BJ (cell line): ENCODE measurements at regions not wholly inside any gene's neighbourhood (a gene's known extent, or its start where the extent isn't known, plus 50 kb on each side); places are given as distances from the start of the nearest gene placed in this dataset.

Source experiments
- CTCF ChIA-PET: fragments of 350-600 bp; formaldehyde crosslinking; extraction: SDS; loops from one replicate; lab custom pipeline; 2021; ENCODE audit warnings: antibody characterized with exemption, inconsistent platforms; lab: Yijun Ruan, JAX
- POLR2A ChIA-PET: fragments of 300-600 bp; sonication (Branson Sonifier 250); formaldehyde crosslinking; extraction: SDS; loops from one replicate; lab custom pipeline; 2021; ENCODE audit warnings: antibody characterized with exemption; lab: Charles Lee
- DNase-seq: peaks from one replicate; pipeline ENCODE4 v3.0.0-alpha.2; 2011; ENCODE audit warnings: low read depth
- H3K27me3 ChIP-seq: 2 replicates; pipeline ENCODE4 v1.6.0; 2011; ENCODE audit warnings: low read length; ENCODE audit not compliant: control insufficient read depth, insufficient read depth
- H3K36me3 ChIP-seq: 2 replicates; pipeline ENCODE4 v1.5.1; 2011; ENCODE audit warnings: low read length; ENCODE audit not compliant: control insufficient read depth, insufficient read depth
- H3K4me3 ChIP-seq: 2 replicates; pipeline ENCODE4 v1.5.1; 2011; ENCODE audit warnings: low read depth, mild to moderate bottlenecking, control low read depth, low read length
- CTCF ChIP-seq: IDR thresholded peaks from 2 replicates; pipeline ENCODE4 v1.5.1; 2011; ENCODE audit warnings: low read depth, mild to moderate bottlenecking, control low read depth, inconsistent platforms, low read length, moderate library complexity; ENCODE audit not compliant: insufficient read depth

GRCh38 chr5:136525597-136525996, 160.3 kb upstream of the TRPC7 start:
- H3K36me3 ChIP-seq, result no peaks in the 10 kb centered on the region
- DNase-seq, result no peak
- CTCF ChIA-PET, result no interaction called here
- no peak for TF ChIP-seq CTCF
- H3K4me3 ChIP-seq, result no peak overlapping the region
- H3K27me3 ChIP-seq, result no peaks in the 10 kb centered on the region
- POLR2A ChIA-PET, result no interaction called here

GRCh38 chr5:136522217-136522956, 157.0 kb upstream of the TRPC7 start:
- H3K4me3 ChIP-seq, result no peak overlapping the region
- DNase-seq, result no peak
- ChIA-PET POLR2A (no interaction called here), CTCF (no interaction called here)
- H3K36me3 ChIP-seq, result no peaks in the 10 kb centered on the region
- no peak for TF ChIP-seq CTCF
- no peaks in the 10 kb centered on the region for H3K27me3 ChIP-seq

GRCh38 chr5:136521696-136522095, 156.4 kb upstream of the TRPC7 start:
- Histone ChIP-seq H3K36me3 (no peaks in the 10 kb centered on the region), H3K4me3 (no peak overlapping the region), H3K27me3 (no peaks in the 10 kb centered on the region)
- TF ChIP-seq CTCF, result no peak
- no peak for DNase-seq
- ChIA-PET CTCF (no interaction called here), POLR2A (no interaction called here)

DNA sequence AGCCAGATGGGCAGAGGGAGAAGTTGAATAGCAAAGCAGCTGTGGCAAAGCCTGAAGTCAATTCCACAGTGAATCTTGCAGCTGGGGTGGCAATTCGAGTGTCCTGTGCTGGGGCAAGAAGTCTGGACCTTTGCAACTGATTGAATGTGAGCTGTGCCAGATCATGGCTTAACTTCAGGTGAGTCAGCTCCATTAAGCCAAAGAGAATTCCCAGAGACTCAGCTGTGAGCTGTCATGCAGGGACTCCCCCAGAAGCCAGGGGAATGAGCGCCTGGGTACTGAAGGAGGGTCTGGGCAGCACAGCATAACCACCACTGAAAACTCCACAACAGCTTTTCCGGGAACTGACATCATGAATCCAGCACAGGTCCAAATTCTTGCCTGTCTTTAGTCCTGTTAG, 153.5 kb upstream of the TRPC7 start:
- DNase-seq, result no peak
- Histone ChIP-seq H3K27me3 (no peaks in the 10 kb centered on the region), H3K4me3 (no peak overlapping the region), H3K36me3 (no peaks in the 10 kb centered on the region)
- TF ChIP-seq CTCF, result no peak
- CTCF ChIA-PET, result no interaction called here
- POLR2A ChIA-PET, result no interaction called here

DNA sequence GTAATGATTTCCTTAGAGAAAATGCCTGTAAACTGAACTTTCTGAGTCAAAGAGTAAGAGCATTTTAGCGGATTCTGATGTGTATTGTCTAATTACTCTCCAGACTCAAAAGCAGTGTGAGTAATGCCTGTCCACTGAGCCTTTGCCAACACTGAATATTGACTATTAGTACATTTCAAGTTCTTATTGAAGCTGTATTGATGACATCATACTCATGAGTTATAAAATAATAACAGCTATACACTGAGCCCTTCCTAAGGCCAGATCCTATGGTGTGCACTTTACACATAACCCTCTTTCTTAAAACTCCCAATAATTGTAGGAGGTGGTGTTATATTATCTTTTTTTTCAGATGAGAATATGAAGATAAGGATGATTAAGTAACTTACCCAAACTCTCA, 152.8 kb upstream of the TRPC7 start:
- Histone ChIP-seq H3K36me3 (no peaks in the 10 kb centered on the region), H3K27me3 (no peaks in the 10 kb centered on the region), H3K4me3 (no peak overlapping the region)
- CTCF ChIA-PET, result interaction anchor here (1.2 kb wide), 1 partner anchor 17 kb away, joined by 3 read pairs; no protein-coding TSS in a partner anchor
- POLR2A ChIA-PET, result no interaction called here
- no peak for DNase-seq
- no peak for TF ChIP-seq CTCF
